OCI-LY7 (cell line): ENCODE measurements at regions not wholly inside any gene's neighbourhood (a gene's known extent, or its start where the extent isn't known, plus 50 kb on each side); places are given as distances from the start of the nearest gene placed in this dataset.

Source experiments
- CTCF ChIP-seq: fragments of 200-600 bp; sonication (generic); conservative IDR thresholded peaks from 2 replicates; pipeline ENCODE4 v1.5.1; 2014; ENCODE audit warnings: mild to moderate bottlenecking, antibody characterized with exemption, low read length, moderate library complexity, mixed read lengths
- EZH2phosphoT487 ChIP-seq: fragments of 200-600 bp; sonication (generic); IDR thresholded peaks from 2 replicates; pipeline ENCODE4 v1.6.1; 2018; ENCODE audit warnings: low read depth, borderline replicate concordance, mild to moderate bottlenecking, mixed run types, antibody characterized with exemption, low read length, moderate library complexity, mixed read lengths

- TF ChIP-seq EZH2phosphoT487: no peak
- no peak for TF ChIP-seq CTCF
Observed at GRCh38 chr10:111835574-111835973, 348.0 kb downstream of the GPAM start.
